ENCODE measurements at regions not wholly inside any gene's neighbourhood (a gene's known extent, or its start where the extent isn't known, plus 50 kb on each side); places are given as distances from the start of the nearest gene placed in this dataset.

- TF ChIP-seq CTCF (IDR thresholded peaks at IDR 0.05; ENCODE audit: low read depth, low read length) = no peak
- no peak for DNase-seq (ENCODE audit: extremely low read depth, low read depth)
These were observed 76.6 kb upstream of the INPP4B start for GRCh38 chr4:142922720-142923119.

GRCh38 chr4:142923619-142924018 lies 77.5 kb upstream of the INPP4B start:
- no peak for TF ChIP-seq CTCF (IDR thresholded peaks at IDR 0.05; ENCODE audit: low read depth, low read length)
- no peak for DNase-seq (ENCODE audit: extremely low read depth, low read depth)

GRCh38 chr4:142925161-142925560 lies 79.1 kb upstream of the INPP4B start:
- TF ChIP-seq CTCF (IDR thresholded peaks at IDR 0.05; ENCODE audit: low read depth, low read length) = no peak
- DNase-seq (ENCODE audit: extremely low read depth, low read depth) = no peak

GRCh38 chr4:142927721-142928120 lies 81.6 kb upstream of the INPP4B start:
- no peak for TF ChIP-seq CTCF (IDR thresholded peaks at IDR 0.05; ENCODE audit: low read depth, low read length)
- DNase-seq (ENCODE audit: extremely low read depth, low read depth) = no peak

GRCh38 chr4:142929526-142929925 lies 83.4 kb upstream of the INPP4B start:
- no peak for TF ChIP-seq CTCF (IDR thresholded peaks at IDR 0.05; ENCODE audit: low read depth, low read length)
- no peak for DNase-seq (ENCODE audit: extremely low read depth, low read depth)

- no peak for TF ChIP-seq CTCF (IDR thresholded peaks at IDR 0.05; ENCODE audit: low read depth, low read length)
- DNase-seq (ENCODE audit: extremely low read depth, low read depth) = no peak
These were observed 87.1 kb upstream of the INPP4B start for GRCh38 chr4:142933207-142933606.

GRCh38 chr4:142940425-142941330 lies 94.6 kb upstream of the INPP4B start:
- DNase-seq (ENCODE audit: extremely low read depth, low read depth) = no peak
- TF ChIP-seq CTCF (IDR thresholded peaks at IDR 0.05; ENCODE audit: low read depth, low read length) = no peak
